IMR-90 (cell line): ENCODE measurements at regions not wholly inside any gene's neighbourhood (a gene's known extent, or its start where the extent isn't known, plus 50 kb on each side); places are given as distances from the start of the nearest gene placed in this dataset.

ENCODE experiments used
- ATAC-seq: fragments of 200-7000 bp; cut with Tn5 transposase; 2 replicates; pipeline ENCODE4 v1.9.1; 2020; ENCODE audit warnings: low read depth, mild to moderate bottlenecking, moderate library complexity
- BruUV-seq: library from RNA; stranded (reverse); fragments of 400-500 nt; replicated peaks from 2 replicates; lab custom pipeline; 2021; lab: Mats Ljungman, UMichigan
- CTCF ChIA-PET: fragments of 300-600 bp; formaldehyde crosslinking; extraction: SDS; loops from one replicate; lab custom pipeline; 2021; ENCODE audit warnings: antibody characterized with exemption; lab: Yijun Ruan, JAX
- POLR2A ChIA-PET: fragments of 300-600 bp; sonication (Branson Sonifier 250); formaldehyde crosslinking; loops from one replicate; lab custom pipeline; 2022; ENCODE audit warnings: antibody characterized with exemption; ENCODE audit not compliant: unreplicated experiment; lab: Charles Lee
- DNase-seq: peaks from one replicate; pipeline ENCODE4 v3.0.0; 2013
- H2AFZ ChIP-seq: replicated peaks from 2 replicates; pipeline ENCODE3; 2013; ENCODE audit warnings: low read length, mild to moderate bottlenecking; ENCODE audit not compliant: poor library complexity
- H2AK5ac ChIP-seq: 2 replicates; pipeline ENCODE4 v1.6.1; 2013; ENCODE audit warnings: low read depth, low read length, inconsistent platforms
- H2AK9ac ChIP-seq: replicated peaks from 2 replicates; pipeline ENCODE3; 2013; ENCODE audit warnings: mild to moderate bottlenecking, low read depth, low read length, moderate library complexity; ENCODE audit not compliant: poor library complexity
- H2BK120ac ChIP-seq: 2 replicates; pipeline ENCODE4 v1.6.1; 2013; ENCODE audit warnings: low read depth, low read length, inconsistent platforms
- H2BK15ac ChIP-seq: 3 replicates; pipeline ENCODE4 v1.6.1; 2013; ENCODE audit warnings: low read depth, low read length, inconsistent platforms
- H2BK20ac ChIP-seq: 2 replicates; pipeline ENCODE4 v1.6.1; 2013; ENCODE audit warnings: low read depth, mild to moderate bottlenecking, inconsistent platforms, low read length, moderate library complexity
- H2BK5ac ChIP-seq: 2 replicates; pipeline ENCODE4 v1.6.1; 2013; ENCODE audit warnings: mild to moderate bottlenecking, low read depth, low read length, inconsistent platforms; ENCODE audit not compliant: poor library complexity, severe bottlenecking
- H3K14ac ChIP-seq: replicated peaks from 2 replicates; pipeline ENCODE4 v1.6.1; 2013; ENCODE audit warnings: low read depth, low read length, inconsistent platforms
- H3K18ac ChIP-seq: 2 replicates; pipeline ENCODE4 v1.6.1; 2013; ENCODE audit warnings: low read depth, low read length, control low read depth
- H3K23ac ChIP-seq: 2 replicates; pipeline ENCODE4 v1.6.1; 2013; ENCODE audit warnings: low read depth, low read length, inconsistent platforms
- H3K27ac ChIP-seq: 2 replicates; pipeline ENCODE4 v1.5.1; 2013; ENCODE audit warnings: mild to moderate bottlenecking, control low read depth, low read length; ENCODE audit not compliant: insufficient read depth
- H3K27me3 ChIP-seq: 2 replicates; pipeline ENCODE4 v1.6.1; 2013; ENCODE audit warnings: low read length; ENCODE audit not compliant: control insufficient read depth, insufficient read depth
- H3K36me3 ChIP-seq: 2 replicates; pipeline ENCODE4 v1.6.1; 2013; ENCODE audit warnings: low read length, mixed read lengths; ENCODE audit not compliant: control insufficient read depth, insufficient read depth
- H3K4ac ChIP-seq: 2 replicates; pipeline ENCODE4 v1.6.1; 2013; ENCODE audit warnings: low read depth, low read length, inconsistent platforms
- H3K4me1 ChIP-seq: 2 replicates; pipeline ENCODE4 v1.6.1; 2013; ENCODE audit warnings: low read length, mixed read lengths; ENCODE audit not compliant: control insufficient read depth, insufficient read depth
- H3K4me2 ChIP-seq: 2 replicates; pipeline ENCODE4 v1.6.1; 2013; ENCODE audit warnings: low read depth, mild to moderate bottlenecking, control low read depth, low read length, moderate library complexity
- H3K4me3 ChIP-seq: 2 replicates; pipeline ENCODE4 v1.5.1; 2013; ENCODE audit warnings: low read depth, mild to moderate bottlenecking, control low read depth, low read length, moderate library complexity; ENCODE audit not compliant: insufficient read depth
- H3K56ac ChIP-seq: 2 replicates; pipeline ENCODE4 v1.6.1; 2013; ENCODE audit warnings: low read length, inconsistent platforms; ENCODE audit not compliant: insufficient read depth; ENCODE audit errors: extremely low read depth
- H3K79me1 ChIP-seq, 2 experiments: 2 replicates each; pipeline ENCODE4 v1.6.1; 2013; ENCODE audit warnings: low read length in 2 of 2, inconsistent platforms in 1 of 2, low read depth in 1 of 2
- H3K9ac ChIP-seq: 2 replicates; pipeline ENCODE4 v1.6.1; 2013; ENCODE audit warnings: low read depth, low read length, control low read depth
- H3K9me1 ChIP-seq: 2 replicates; pipeline ENCODE4 v1.6.1; 2013; ENCODE audit warnings: low read length, inconsistent platforms; ENCODE audit not compliant: insufficient read depth
- H3K9me3 ChIP-seq: 2 replicates; pipeline ENCODE4 v1.6.1; 2013; ENCODE audit warnings: low read length; ENCODE audit not compliant: control insufficient read depth, insufficient read depth
- H4K20me1 ChIP-seq: 2 replicates; pipeline ENCODE4 v1.6.1; 2013; ENCODE audit warnings: low read length, inconsistent platforms; ENCODE audit not compliant: insufficient read depth
- H4K5ac ChIP-seq: 2 replicates; pipeline ENCODE4 v1.6.1; 2013; ENCODE audit warnings: mild to moderate bottlenecking, low read depth, low read length, control low read depth
- H4K8ac ChIP-seq, 2 experiments: 2 replicates each; pipeline ENCODE4 v1.6.1; 2013; ENCODE audit warnings: low read depth in 2 of 2, low read length in 2 of 2, control low read depth in 1 of 2, inconsistent platforms in 1 of 2
- H4K91ac ChIP-seq: 2 replicates; pipeline ENCODE4 v1.6.1; 2013; ENCODE audit warnings: low read depth, low read length, inconsistent platforms; ENCODE audit not compliant: insufficient read depth
- CEBPB ChIP-seq: IDR thresholded peaks from 2 replicates; pipeline ENCODE4 v1.6.1; 2012; ENCODE audit warnings: low read depth, low read length, improper control_type of control experiment
- CHD1 ChIP-seq: IDR thresholded peaks from 2 replicates; pipeline ENCODE4 v1.6.1; 2012; ENCODE audit warnings: low read depth, low read length, improper control_type of control experiment
- FOS ChIP-seq: fragments of 150-350 bp; IDR thresholded peaks from 2 replicates; pipeline ENCODE4 v1.6.1; 2016; ENCODE audit warnings: low read depth, low read length
- MAZ ChIP-seq: IDR thresholded peaks from 2 replicates; pipeline ENCODE4 v1.6.1; 2012; ENCODE audit warnings: low read depth, mild to moderate bottlenecking, low read length, improper control_type of control experiment, moderate library complexity, borderline replicate concordance
- MXI1 ChIP-seq: IDR thresholded peaks from 2 replicates; pipeline ENCODE4 v1.6.1; 2012; ENCODE audit warnings: low read depth, mild to moderate bottlenecking, low read length, moderate library complexity, borderline replicate concordance
- NFE2L2 ChIP-seq: fragments of 150-350 bp; IDR thresholded peaks from 2 replicates; pipeline ENCODE4 v1.6.1; 2016; ENCODE audit warnings: low read depth, mild to moderate bottlenecking, low read length
- RCOR1 ChIP-seq: IDR thresholded peaks from 2 replicates; pipeline ENCODE4 v1.6.1; 2012; ENCODE audit warnings: mild to moderate bottlenecking, low read length, improper control_type of control experiment; ENCODE audit not compliant: insufficient replicate concordance
- RFX5 ChIP-seq: IDR thresholded peaks from 2 replicates; pipeline ENCODE4 v1.8.0; 2012; ENCODE audit warnings: low read depth, mild to moderate bottlenecking, low read length, moderate library complexity
- WGBS, 2 experiments: methylation state at CpG; one replicate each; pipeline versions ENCODE4 v1.1.5 to v1.1.7; 2013; ENCODE audit warnings: missing lambda C conversion rate in 2 of 2; ENCODE audit not compliant: insufficient read length in 1 of 2; ENCODE audit errors: extremely low coverage in 2 of 2; 5-methylcytosine and 5-hydroxymethylcytosine counted together
- dilution Hi-C: fragments of 300-500 bp; cut with HindIII; formaldehyde crosslinking; loops from one replicate; pipeline ENCODE4 v1.14.3; 2018; ENCODE audit warnings: low sequenced_read_pairs; ENCODE audit not compliant: unreplicated experiment
- in situ Hi-C: fragments of 300-500 bp; cut with MboI; formaldehyde crosslinking; loops from 3 replicates; pipeline ENCODE4 v1.14.3; 2019; ENCODE audit warnings: low sequenced_read_pairs, inconsistent platforms, mixed read lengths
- intact Hi-C: fragments of 100-400 bp; cut with micrococcal nuclease; formaldehyde crosslinking; loops from 2 replicates; pipeline ENCODE4 v1.10.0; 2022
- TF ChIP-seq, protein P1 (sequence below): fragments of 150-350 bp; IDR thresholded peaks from 2 replicates; pipeline ENCODE4 v1.6.1; 2016; ENCODE audit warnings: low read depth, mild to moderate bottlenecking, low read length, moderate library complexity, borderline replicate concordance
- TF ChIP-seq, protein P2 (sequence below): conservative IDR thresholded peaks from 2 replicates; pipeline ENCODE4 v1.5.1; 2012; ENCODE audit warnings: mild to moderate bottlenecking, low read depth, low read length, improper control_type of control experiment

DNA sequence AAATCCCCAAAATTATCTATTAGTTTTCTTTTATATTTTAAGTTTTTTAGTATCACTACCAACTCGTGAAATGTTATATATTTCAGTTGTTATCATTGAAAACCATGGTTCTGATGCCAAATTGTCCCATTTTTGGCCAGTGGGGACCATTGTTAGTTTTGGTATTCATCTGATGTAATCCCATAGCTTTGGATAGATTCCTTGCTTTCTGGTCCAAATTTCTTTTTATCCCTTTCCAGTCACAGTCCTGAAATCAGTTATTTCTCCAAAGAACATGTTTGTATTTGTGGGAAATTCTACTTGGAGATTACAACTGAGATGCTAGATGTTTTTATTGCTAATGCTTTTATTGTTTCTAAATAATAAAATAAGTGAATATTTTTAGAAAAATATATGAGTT is 976.8 kb upstream of the CRIM1 start:
- Histone ChIP-seq H2AK9ac (no peak overlapping the region), H3K36me3 (no peaks in the 10 kb centered on the region), H3K27ac (no peak overlapping the region), H3K4ac (no peak overlapping the region), H4K20me1 (no peaks in the 10 kb centered on the region), H3K27me3 (no peaks in the 10 kb centered on the region), H2BK20ac (no peak overlapping the region), H2AFZ (no peak overlapping the region), H4K8ac (no peak overlapping the region), H2AK5ac (no peak overlapping the region), H3K18ac (no peak overlapping the region), H3K9me3 (peaks cover 7% of the 10 kb centered on the region; the same call in 1 of the 2 replicates), H3K79me1 (no peaks in the 10 kb centered on the region), H3K23ac (no peak overlapping the region), H3K4me1 (no peaks in the 10 kb centered on the region), H3K56ac (no peak overlapping the region), H2BK5ac (no peak overlapping the region), H3K9me1 (no peaks in the 10 kb centered on the region), H3K9ac (no peak overlapping the region), H3K4me3 (no peak overlapping the region), H4K91ac (no peak overlapping the region), H4K5ac (no peak overlapping the region), H2BK15ac (no peak overlapping the region), H3K4me2 (no peak overlapping the region), H2BK120ac (no peak overlapping the region), H3K14ac (no peak overlapping the region)
- in situ Hi-C loops (no loop called here), dilution Hi-C loops (no loop called here), intact Hi-C loops (no loop called here)
- WGBS, 2 experiments, result no CpG with 5 or more reads among the region's 1 CpG
- no TSS peak for BruUV-seq
- DNase-seq, result no peak
- no peak for TF ChIP-seq RCOR1
- TF ChIP-seq RFX5, result no peak
- no peak for TF ChIP-seq MXI1
- no peak for TF ChIP-seq NFE2L2
- TF ChIP-seq CHD1, result no peak
- TF ChIP-seq, protein P1, sequence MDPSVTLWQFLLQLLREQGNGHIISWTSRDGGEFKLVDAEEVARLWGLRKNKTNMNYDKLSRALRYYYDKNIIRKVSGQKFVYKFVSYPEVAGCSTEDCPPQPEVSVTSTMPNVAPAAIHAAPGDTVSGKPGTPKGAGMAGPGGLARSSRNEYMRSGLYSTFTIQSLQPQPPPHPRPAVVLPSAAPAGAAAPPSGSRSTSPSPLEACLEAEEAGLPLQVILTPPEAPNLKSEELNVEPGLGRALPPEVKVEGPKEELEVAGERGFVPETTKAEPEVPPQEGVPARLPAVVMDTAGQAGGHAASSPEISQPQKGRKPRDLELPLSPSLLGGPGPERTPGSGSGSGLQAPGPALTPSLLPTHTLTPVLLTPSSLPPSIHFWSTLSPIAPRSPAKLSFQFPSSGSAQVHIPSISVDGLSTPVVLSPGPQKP, result no peak
- no peak for TF ChIP-seq CEBPB
- no peak for TF ChIP-seq MAZ
- TF ChIP-seq, protein P2, sequence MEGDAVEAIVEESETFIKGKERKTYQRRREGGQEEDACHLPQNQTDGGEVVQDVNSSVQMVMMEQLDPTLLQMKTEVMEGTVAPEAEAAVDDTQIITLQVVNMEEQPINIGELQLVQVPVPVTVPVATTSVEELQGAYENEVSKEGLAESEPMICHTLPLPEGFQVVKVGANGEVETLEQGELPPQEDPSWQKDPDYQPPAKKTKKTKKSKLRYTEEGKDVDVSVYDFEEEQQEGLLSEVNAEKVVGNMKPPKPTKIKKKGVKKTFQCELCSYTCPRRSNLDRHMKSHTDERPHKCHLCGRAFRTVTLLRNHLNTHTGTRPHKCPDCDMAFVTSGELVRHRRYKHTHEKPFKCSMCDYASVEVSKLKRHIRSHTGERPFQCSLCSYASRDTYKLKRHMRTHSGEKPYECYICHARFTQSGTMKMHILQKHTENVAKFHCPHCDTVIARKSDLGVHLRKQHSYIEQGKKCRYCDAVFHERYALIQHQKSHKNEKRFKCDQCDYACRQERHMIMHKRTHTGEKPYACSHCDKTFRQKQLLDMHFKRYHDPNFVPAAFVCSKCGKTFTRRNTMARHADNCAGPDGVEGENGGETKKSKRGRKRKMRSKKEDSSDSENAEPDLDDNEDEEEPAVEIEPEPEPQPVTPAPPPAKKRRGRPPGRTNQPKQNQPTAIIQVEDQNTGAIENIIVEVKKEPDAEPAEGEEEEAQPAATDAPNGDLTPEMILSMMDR, result no peak
- no peak for TF ChIP-seq FOS
- no peak for ATAC-seq
- POLR2A ChIA-PET, result no interaction called here
- CTCF ChIA-PET, result no interaction called here
